Amniotic epithelial cell (primary cell): ENCODE measurements at regions not wholly inside any gene's neighbourhood (a gene's known extent, or its start where the extent isn't known, plus 50 kb on each side); places are given as distances from the start of the nearest gene placed in this dataset.
"Not testable (repeated sequence)": the region's sequence is repeated elsewhere in the genome, so short reads cannot be mapped to it uniquely, and the experiment has no call there.

Experiments
- DNase-seq: peaks from one replicate; pipeline ENCODE4 v3.0.0-alpha.2; 2010; ENCODE audit warnings: low read depth

DNA sequence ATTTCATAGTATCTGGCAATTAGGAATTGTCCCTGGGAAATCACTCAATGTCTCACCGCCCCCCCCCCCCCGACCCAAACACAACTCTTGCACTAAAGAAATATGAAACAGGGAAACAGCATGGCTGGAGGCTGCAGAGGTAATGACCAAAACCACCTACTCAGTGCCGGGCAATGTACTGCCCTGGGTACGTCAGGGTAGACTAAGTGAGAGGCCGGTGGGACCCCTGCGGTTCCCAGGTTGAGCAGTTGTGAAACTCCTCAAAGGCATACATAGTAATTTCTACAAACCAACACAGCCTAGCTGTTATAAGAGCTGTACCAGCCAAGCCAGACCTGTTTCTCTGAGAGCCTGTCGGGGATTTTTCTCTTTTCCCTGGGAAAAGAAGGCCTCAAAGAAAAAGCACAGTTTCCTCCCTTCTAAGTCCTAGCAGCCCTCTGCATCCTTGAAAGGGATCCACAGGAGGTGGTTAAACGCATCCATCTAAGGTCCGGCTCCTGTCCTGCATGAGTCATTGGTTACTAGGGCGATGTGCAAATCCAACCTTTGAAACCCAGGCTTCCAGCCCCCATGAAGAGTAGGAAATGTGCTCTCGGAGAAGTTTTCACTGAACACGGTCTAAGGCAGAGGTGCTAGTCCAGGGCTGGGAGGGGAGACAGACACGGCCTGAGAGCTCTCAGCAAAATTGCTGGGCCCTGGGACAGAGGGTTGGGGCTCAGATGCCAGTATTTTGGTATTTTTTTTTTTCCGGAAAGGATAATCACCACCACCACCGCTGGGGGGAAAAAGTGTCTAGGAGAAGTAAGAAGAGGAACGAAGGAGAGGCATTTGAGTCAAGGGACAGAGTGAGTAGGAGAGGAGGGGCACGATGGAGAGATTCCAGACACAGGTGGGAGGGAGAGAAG, 172.8 kb downstream of the ATP6V0E2 start:
- not testable (repeated sequence) for DNase-seq

DNA sequence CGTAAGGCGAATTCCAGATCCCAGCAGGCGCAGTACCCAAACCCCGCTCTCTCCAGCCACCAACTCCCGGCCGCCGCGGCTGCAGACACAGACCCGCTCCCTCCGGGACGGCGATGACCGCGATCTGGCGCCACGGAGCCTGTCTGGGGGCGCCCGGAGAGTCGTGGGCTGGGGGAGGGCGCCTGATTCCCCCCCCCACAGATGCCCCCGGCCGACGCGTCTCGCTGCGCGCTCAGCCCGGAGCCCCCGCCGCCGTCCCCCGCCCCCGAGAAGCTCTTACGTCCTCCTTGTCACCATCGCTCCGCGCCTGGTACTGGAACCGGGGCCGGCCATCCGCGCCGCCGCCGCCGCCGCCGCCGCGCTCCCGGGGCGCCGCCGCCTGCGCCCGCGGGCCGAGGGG, 173.6 kb downstream of the ATP6V0E2 start:
- DNase-seq = not testable (repeated sequence)

- not testable (repeated sequence) for DNase-seq
Measured at GRCh38 chr7:150047772-150048171, 174.0 kb downstream of the ATP6V0E2 start.

DNA sequence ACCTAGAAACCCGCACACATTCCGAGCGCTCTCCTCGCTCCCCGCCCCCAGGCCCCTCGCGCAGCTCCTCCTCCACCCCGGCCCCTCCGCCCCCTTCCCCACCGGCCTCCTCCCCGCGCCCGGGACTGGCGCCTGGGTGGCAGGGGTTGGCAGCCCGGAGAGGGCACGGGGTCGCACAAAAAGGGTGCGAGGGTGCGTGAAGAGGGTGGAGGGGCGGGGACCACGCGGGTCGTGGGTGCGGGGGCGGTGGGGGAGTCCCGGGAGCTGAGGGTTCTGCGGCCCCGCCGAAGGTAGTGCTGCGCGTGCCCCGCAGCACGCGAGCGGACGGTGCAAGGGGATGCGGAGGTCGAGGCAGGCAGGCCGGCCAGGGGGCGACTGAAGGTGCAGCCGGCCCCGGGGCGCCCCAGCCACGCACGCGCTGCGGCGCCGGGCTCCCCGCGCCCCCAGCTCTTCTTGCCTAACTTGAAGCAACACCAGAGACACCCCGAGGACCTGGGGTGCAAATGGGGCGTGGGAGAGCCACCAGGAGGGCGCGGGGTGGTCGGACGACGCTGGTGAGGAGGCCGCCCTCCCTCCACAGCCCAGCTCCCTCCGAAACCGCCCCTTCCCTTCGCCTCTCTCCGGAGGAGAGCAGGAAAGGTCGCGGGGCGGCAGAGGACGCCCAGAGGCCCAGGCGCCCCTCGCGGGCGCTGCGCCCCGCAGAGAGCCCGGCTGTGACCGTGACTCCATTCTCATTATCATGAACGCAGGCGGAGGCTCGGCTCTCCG, 174.7 kb downstream of the ATP6V0E2 start:
- not testable (repeated sequence) for DNase-seq

- DNase-seq = not testable (repeated sequence)
Measured at GRCh38 chr7:150049012-150049655, 175.4 kb downstream of the ATP6V0E2 start.

DNA sequence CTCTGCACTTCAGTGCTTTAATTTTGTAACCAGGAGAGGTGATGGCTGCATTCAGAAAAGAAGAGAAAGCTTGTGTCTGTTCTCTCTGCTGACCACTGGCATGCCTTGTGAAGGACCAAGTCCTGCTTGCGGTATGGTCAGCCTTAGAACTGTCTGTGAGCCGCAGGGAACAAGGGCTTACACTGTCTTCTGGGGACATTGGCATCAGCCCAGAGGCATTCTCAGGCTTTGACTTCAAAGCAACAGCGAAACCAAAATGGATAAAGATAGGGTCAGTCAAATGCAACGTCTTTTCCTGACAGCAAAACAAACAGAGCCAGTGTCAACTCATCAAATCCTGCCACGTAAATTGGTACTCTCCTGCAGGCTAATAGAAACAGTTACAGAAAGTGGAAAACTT, 179.6 kb downstream of the ATP6V0E2 start:
- not testable (repeated sequence) for DNase-seq

DNA sequence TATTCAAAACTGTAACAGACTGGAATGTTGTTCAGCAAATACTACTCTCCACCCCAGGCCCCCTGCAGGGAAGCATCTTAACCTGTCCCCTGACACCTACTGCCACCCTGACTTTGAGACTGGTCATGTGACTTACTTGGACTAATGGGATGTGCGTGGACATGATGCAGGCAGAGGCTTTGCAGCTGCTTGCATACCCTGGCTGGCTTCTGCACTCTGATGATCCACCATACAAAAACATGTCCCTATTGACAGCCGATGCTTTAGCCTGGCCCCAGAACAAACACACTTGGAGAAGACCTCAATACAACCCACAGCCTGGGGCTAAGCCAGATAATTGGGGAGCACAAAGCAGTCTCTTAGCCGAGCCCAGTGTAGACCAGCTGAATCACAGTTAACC, 180.5 kb downstream of the ATP6V0E2 start:
- DNase-seq = not testable (repeated sequence)

GRCh38 chr7:150060259-150061221, 186.8 kb downstream of the ATP6V0E2 start:
- DNase-seq = not testable (repeated sequence)

DNA sequence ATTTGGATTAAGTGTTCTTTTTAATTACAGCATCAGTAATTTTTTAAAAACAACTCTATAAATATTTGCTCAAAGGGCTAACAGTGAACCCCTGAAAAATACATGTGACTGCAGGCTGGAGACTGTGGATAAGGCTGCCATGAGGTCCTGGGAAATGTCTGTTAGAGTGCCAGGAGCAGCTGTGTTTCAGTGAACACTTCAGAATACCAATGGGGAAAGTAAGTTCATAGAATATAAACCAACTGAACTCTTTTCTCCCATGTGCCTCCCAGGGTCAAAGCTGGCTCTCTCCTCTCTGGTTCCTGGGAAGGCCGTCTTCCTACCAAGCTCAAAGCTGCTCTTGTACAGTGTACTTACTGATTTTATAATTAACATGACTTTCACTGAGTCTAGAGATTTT, 189.4 kb downstream of the ATP6V0E2 start:
- DNase-seq = not testable (repeated sequence)

- DNase-seq = not testable (repeated sequence)
Measured at GRCh38 chr7:150069555-150070313, 196.0 kb downstream of the ATP6V0E2 start.

- not testable (repeated sequence) for DNase-seq
Measured at GRCh38 chr7:150077543-150077942, 203.8 kb downstream of the ATP6V0E2 start.

DNA sequence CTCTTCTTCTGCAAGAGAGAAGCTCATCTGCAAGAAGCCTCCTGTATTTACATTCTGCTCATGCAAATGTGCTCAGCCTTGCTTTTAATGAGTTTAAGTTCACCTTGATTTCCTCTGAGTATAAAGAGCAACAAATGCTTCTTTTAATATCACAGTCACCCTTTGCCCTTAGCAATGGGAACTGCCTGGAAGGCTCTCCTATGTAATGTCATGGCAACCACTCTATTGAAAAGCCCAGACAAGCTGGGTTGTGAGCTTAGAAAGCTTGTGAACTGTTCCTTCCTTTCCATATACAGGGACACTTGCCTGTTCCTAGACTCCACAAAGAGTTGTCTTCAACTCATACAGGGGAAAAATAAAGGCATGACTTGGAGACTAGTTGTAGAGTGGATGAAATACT, 208.1 kb downstream of the ATP6V0E2 start:
- DNase-seq = not testable (repeated sequence)

GRCh38 chr7:150084724-150085123, 211.0 kb downstream of the ATP6V0E2 start:
- DNase-seq = not testable (repeated sequence)

DNA sequence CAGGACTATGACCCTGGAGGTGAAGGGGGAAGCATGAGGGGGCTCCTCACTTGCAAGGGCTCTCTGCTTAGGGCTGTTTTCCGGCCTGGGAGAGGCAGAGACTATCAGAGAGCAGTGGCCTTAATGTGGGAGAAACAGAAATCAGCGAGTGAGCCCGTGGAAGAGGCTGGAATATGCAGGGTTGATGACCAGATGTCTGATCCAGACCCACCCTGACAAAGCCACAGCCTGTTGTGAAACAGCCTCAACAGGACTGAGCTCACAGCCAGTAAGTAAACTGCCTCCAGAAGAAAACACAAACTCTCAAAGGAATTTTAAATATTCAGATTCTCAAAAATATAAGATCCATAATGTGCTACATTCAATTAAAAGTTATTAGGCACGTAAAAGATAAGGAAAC, 213.7 kb downstream of the ATP6V0E2 start:
- not testable (repeated sequence) for DNase-seq

DNA sequence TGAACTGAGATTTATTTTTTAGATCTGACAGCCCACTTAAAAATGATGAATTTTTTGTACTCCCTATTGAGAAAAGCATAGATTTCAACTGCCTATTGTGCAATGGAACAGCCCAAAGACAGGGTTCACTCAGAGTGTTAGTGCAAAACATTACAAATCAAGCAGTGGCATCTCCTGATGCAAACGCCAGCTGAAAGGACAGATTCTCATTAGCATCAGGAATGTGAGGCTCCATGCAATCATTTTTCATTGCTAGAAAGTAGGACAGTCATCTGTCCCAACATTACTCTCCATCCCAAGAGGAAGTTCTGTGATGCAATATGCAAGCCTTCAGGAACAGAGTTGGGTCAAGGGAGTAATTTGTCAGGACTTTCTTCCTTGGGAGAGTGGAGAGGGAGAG, 215.4 kb downstream of the ATP6V0E2 start:
- not testable (repeated sequence) for DNase-seq

GRCh38 chr7:150090776-150091175, 217.0 kb downstream of the ATP6V0E2 start:
- not testable (repeated sequence) for DNase-seq

- not testable (repeated sequence) for DNase-seq
Measured at GRCh38 chr7:150093897-150094296, 220.1 kb downstream of the ATP6V0E2 start.

DNA sequence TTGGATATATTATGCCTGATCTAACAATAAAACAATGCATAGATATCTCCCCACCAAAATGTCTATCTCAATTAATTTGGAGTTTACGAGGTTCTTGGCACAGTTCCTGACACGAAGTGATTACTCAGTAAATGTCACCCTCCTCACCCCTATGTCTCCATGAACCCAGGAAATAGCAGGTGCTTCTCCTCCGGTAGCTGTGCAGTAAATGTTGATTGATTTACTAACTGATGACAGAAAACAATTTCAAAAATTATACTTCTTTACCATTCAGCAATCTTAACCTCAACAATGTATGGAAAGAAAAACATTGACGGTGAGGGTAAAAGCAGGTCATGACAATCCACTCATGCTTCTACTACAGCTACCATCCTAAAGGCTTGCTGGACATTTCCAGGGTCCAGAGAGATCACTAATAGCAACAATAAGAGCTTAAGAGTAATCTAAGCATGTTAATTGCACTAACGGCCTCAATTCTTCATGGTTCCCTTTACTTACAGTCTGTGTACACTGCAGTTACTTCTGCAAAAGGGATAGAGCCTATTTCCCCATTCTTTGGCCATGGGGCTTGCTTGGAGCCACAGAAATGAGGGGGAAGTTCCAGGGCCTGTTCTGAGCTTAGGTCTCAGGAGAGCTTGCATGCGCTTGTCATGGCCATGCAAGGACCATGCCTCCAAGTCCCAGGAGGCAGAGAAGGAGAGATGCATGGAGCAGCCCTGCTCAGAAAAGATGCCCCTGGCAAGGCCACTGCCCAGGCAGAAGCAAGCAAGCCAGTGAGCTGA, 222.6 kb downstream of the ATP6V0E2 start:
- DNase-seq = not testable (repeated sequence)

DNA sequence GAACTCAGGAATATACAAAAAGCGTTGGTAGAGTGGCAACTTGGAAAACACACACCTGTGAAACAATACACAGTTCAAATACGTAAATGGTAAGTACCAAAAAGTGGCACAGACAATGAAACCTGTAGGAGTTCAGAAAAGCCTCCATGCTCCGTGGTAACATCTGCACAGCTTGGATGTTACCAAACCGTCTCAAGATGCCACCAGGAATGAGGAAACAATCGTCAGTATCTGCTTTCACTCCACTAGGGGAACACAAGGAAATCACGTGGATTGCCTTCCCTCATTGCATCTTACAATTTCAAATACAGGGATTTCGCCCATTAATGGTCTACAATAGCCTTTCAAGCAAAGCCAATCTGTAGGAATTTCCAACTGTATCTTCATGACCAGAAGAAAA, 224.6 kb upstream of the LRRC61 start:
- DNase-seq = not testable (repeated sequence)

DNA sequence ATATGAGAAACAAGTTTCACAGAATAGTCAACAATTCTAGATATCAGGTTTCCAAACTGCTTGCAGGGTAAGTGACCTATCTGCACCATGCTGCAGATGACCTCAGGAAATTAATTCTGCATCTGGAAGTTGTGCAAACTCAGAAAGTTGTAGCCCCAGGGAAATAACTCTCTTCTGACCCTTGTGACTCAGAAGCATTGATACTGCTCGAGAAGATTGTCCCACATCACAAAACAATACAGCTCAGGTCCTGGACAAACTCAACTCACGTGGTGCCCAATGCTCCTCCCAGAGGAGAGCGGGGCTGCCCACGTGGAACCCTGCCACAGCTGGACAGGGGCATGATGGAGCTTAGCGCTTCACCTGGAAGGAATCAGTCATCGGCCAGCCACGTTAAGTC, 221.9 kb upstream of the LRRC61 start:
- not testable (repeated sequence) for DNase-seq
